H1 (cell line): ENCODE measurements at regions not wholly inside any gene's neighbourhood (a gene's known extent, or its start where the extent isn't known, plus 50 kb on each side); places are given as distances from the start of the nearest gene placed in this dataset.
A peak's percentile ranks its signal among the peaks of the same experiment; 100 is the strongest.

Experiments
- CTCF ChIA-PET: fragments of 300-600 bp; sonication (Branson Sonifier 250); formaldehyde crosslinking; loops from one replicate; lab custom pipeline; 2021; ENCODE audit not compliant: partially characterized antibody; lab: Charles Lee
- POLR2A ChIA-PET: fragments of 300-600 bp; sonication (Branson Sonifier 250); formaldehyde crosslinking; loops from one replicate; lab custom pipeline; 2021; ENCODE audit warnings: inconsistent platforms; ENCODE audit not compliant: partially characterized antibody; lab: Charles Lee
- DNase-seq, 2 experiments: peaks; one replicate each; pipeline versions ENCODE4 v3.0.0 to v3.0.0-alpha.2; 2010 to 2022; ENCODE audit warnings: low spot score in 2 of 2, low read depth in 1 of 2, mixed read lengths in 1 of 2
- FAIRE-seq: peaks from 2 replicates; lab custom pipeline; 2011; peaks lifted over from hg19 to GRCh38; lab: Jason Lieb, UNC
- H2AFZ ChIP-seq: 2 replicates; pipeline ENCODE4 v1.8.1; 2012; ENCODE audit warnings: low read length, inconsistent platforms
- H2AK5ac ChIP-seq: 2 replicates; pipeline ENCODE4 v1.6.1; 2013; ENCODE audit warnings: low read depth, low read length
- H2BK120ac ChIP-seq: replicated peaks from 2 replicates; pipeline ENCODE3; 2013; ENCODE audit warnings: low read depth, low read length, inconsistent platforms
- H2BK12ac ChIP-seq: 2 replicates; pipeline ENCODE4 v1.6.1; 2013; ENCODE audit warnings: low read depth, low read length
- H2BK15ac ChIP-seq: 2 replicates; pipeline ENCODE4 v1.6.1; 2013; ENCODE audit warnings: low read length
- H2BK20ac ChIP-seq: 2 replicates; pipeline ENCODE4 v1.6.1; 2013; ENCODE audit warnings: low read length
- H2BK5ac ChIP-seq: 2 replicates; pipeline ENCODE4 v1.6.1; 2013; ENCODE audit warnings: low read depth, low read length
- H3K14ac ChIP-seq: 2 replicates; pipeline ENCODE4 v1.6.1; 2013; ENCODE audit warnings: inconsistent platforms; ENCODE audit not compliant: insufficient read length
- H3K18ac ChIP-seq: 2 replicates; pipeline ENCODE4 v1.6.1; 2013; ENCODE audit warnings: low read length; ENCODE audit errors: extremely low read depth
- H3K23ac ChIP-seq: 2 replicates; pipeline ENCODE4 v1.6.1; 2013; ENCODE audit warnings: inconsistent platforms; ENCODE audit not compliant: insufficient read length
- H3K23me2 ChIP-seq: 2 replicates; pipeline ENCODE4 v1.6.1; 2013; ENCODE audit warnings: low read depth, low read length
- H3K27ac ChIP-seq: 2 replicates; pipeline ENCODE4 v1.6.1; 2011; ENCODE audit warnings: low read depth, low read length, inconsistent platforms
- H3K27me3 ChIP-seq, 4 experiments: replicated peaks in 1 of 4; 1 replicate in 1 of 4; 2 replicates in 3 of 4; pipeline versions ENCODE4 v1.6.1 to v1.8.1; 2011 to 2013; ENCODE audit warnings: low read length in 3 of 4, mild to moderate bottlenecking in 3 of 4, inconsistent platforms in 2 of 4, mixed read lengths in 2 of 4, moderate library complexity in 1 of 4; ENCODE audit not compliant: control insufficient read depth in 3 of 4, insufficient read depth in 3 of 4; ENCODE audit errors: extremely low read depth in 1 of 4
- H3K36me3 ChIP-seq, 4 experiments: 2 replicates each; pipeline versions ENCODE4 v1.6.1 to v1.8.1; 2011 to 2013; ENCODE audit warnings: mild to moderate bottlenecking in 4 of 4, low read length in 3 of 4, moderate library complexity in 2 of 4, control low read depth in 1 of 4, inconsistent platforms in 1 of 4; ENCODE audit not compliant: insufficient read depth in 4 of 4, control insufficient read depth in 2 of 4
- H3K4ac ChIP-seq: replicated peaks from 2 replicates; pipeline ENCODE3; 2013; ENCODE audit warnings: low read length, low read depth, mixed read lengths, inconsistent platforms; ENCODE audit not compliant: insufficient read length
- H3K4me1 ChIP-seq, 4 experiments: replicated peaks in 1 of 4; 1 replicate in 1 of 4; 2 replicates in 3 of 4; pipeline versions ENCODE4 v1.6.1 to v1.8.1; 2011 to 2013; ENCODE audit warnings: low read length in 3 of 4, inconsistent platforms in 2 of 4, mixed read lengths in 1 of 4; ENCODE audit not compliant: insufficient read depth in 4 of 4, control insufficient read depth in 3 of 4
- H3K4me2 ChIP-seq, 2 experiments: 2 replicates each; pipeline versions ENCODE4 v1.6.1 to v1.8.1; 2011 to 2013; ENCODE audit warnings: low read depth in 2 of 2, low read length in 2 of 2, control low read depth in 1 of 2, inconsistent platforms in 1 of 2, mild to moderate bottlenecking in 1 of 2; ENCODE audit not compliant: insufficient read depth in 1 of 2
- H3K4me3 ChIP-seq, 4 experiments: fragments of 200-600, 300-600 bp in 1 of 4; sonication (generic), shearing (Covaris generic), sonication (Bioruptor Twin) in 1 of 4; 2 replicates each; pipeline versions ENCODE4 v1.5.1 to v1.8.1; 2011 to 2016; ENCODE audit warnings: low read length in 4 of 4, low read depth in 3 of 4, control low read depth in 2 of 4, inconsistent platforms in 2 of 4, mild to moderate bottlenecking in 2 of 4, mixed read lengths in 1 of 4, moderate library complexity in 1 of 4; ENCODE audit not compliant: insufficient read depth in 2 of 4; ENCODE audit errors: extremely low read depth in 1 of 4
- H3K56ac ChIP-seq: replicated peaks from 2 replicates; pipeline ENCODE3; 2013; ENCODE audit warnings: low read depth, mild to moderate bottlenecking, mixed read lengths, low read length, inconsistent platforms; ENCODE audit not compliant: insufficient read length
- H3K79me1 ChIP-seq: 2 replicates; pipeline ENCODE4 v1.6.1; 2013; ENCODE audit warnings: low read depth, low read length, control low read depth
- H3K79me2 ChIP-seq, 2 experiments: 2 replicates each; pipeline versions ENCODE4 v1.6.1 to v1.8.1; 2012 to 2013; ENCODE audit warnings: low read length in 2 of 2, mild to moderate bottlenecking in 2 of 2, inconsistent platforms in 1 of 2; ENCODE audit not compliant: insufficient read depth in 2 of 2, control insufficient read depth in 1 of 2
- H3K9ac ChIP-seq, 4 experiments: replicated peaks in 1 of 4; 1 replicate in 1 of 4; 2 replicates in 3 of 4; pipeline versions ENCODE4 v1.6.1 to v1.8.1; 2011 to 2013; ENCODE audit warnings: low read depth in 3 of 4, low read length in 3 of 4, control low read depth in 2 of 4, mild to moderate bottlenecking in 2 of 4, moderate library complexity in 2 of 4, inconsistent platforms in 1 of 4; ENCODE audit errors: extremely low read depth in 1 of 4
- H3K9me3 ChIP-seq, 2 experiments: 2 replicates each; pipeline versions ENCODE4 v1.6.1 to v1.8.1; 2012 to 2013; ENCODE audit warnings: mild to moderate bottlenecking in 2 of 2, moderate library complexity in 2 of 2, control low read depth in 1 of 2, inconsistent platforms in 1 of 2, low read depth in 1 of 2, low read length in 1 of 2, mixed read lengths in 1 of 2; ENCODE audit not compliant: insufficient read depth in 2 of 2
- H4K20me1 ChIP-seq, 2 experiments: replicated peaks in 1 of 2; 2 replicates each; pipeline versions ENCODE3 to v1.8.1; 2011 to 2013; ENCODE audit warnings: inconsistent platforms in 2 of 2, low read length in 2 of 2, mild to moderate bottlenecking in 1 of 2; ENCODE audit not compliant: insufficient read depth in 2 of 2, control insufficient read depth in 1 of 2
- H4K5ac ChIP-seq: 2 replicates; pipeline ENCODE4 v1.6.1; 2013; ENCODE audit warnings: low read length, low read depth, mixed read lengths, inconsistent platforms; ENCODE audit not compliant: insufficient read length
- H4K8ac ChIP-seq: 2 replicates; pipeline ENCODE4 v1.8.0; 2013; ENCODE audit warnings: mild to moderate bottlenecking, moderate library complexity, low read length, inconsistent platforms; ENCODE audit not compliant: insufficient read depth; ENCODE audit errors: extremely low read depth
- H4K91ac ChIP-seq: replicated peaks from 2 replicates; pipeline ENCODE3; 2013; ENCODE audit warnings: low read length, mixed read lengths, inconsistent platforms; ENCODE audit not compliant: insufficient read length
- ASH2L ChIP-seq: fragments of 200-600, 300-600 bp; sonication (generic); IDR thresholded peaks from one replicate; pipeline ENCODE4 v1.7.1; 2017; ENCODE audit warnings: low read length
- GTF2F1 ChIP-seq: IDR thresholded peaks from 2 replicates; pipeline ENCODE4 v1.6.1; 2012; ENCODE audit warnings: low read depth, low read length, improper control_type of control experiment, borderline replicate concordance
- JUN ChIP-seq: IDR thresholded peaks from 2 replicates; pipeline ENCODE4 v1.6.1; 2011; ENCODE audit warnings: low read depth, mild to moderate bottlenecking, improper control_type of control experiment, low read length
- PHF8 ChIP-seq: fragments of 200-600 bp; sonication (generic); conservative IDR thresholded peaks from 2 replicates; pipeline ENCODE4 v1.7.1; 2012; ENCODE audit warnings: low read depth, mild to moderate bottlenecking, inconsistent platforms, low read length, moderate library complexity
- POLR2AphosphoS5 ChIP-seq: IDR thresholded peaks from 2 replicates; pipeline ENCODE4 v1.6.1; 2011; ENCODE audit warnings: low read depth, low read length
- RNF2 ChIP-seq: fragments of 200-900, 300-1000 bp; sonication (generic); IDR thresholded peaks from 2 replicates; pipeline ENCODE4 v1.7.1; 2016; ENCODE audit warnings: borderline replicate concordance, low read depth, mild to moderate bottlenecking, antibody characterized with exemption, low read length; ENCODE audit not compliant: poor library complexity, severe bottlenecking; ENCODE audit errors: missing control alignments
- TEAD4 ChIP-seq: IDR thresholded peaks from 2 replicates; pipeline ENCODE4 v1.6.1; 2012; ENCODE audit warnings: low read depth, low read length, inconsistent platforms, mixed read lengths
- YY1 ChIP-seq: IDR thresholded peaks from 2 replicates; pipeline ENCODE4 v1.6.1; 2011; ENCODE audit warnings: low read depth, mild to moderate bottlenecking, low read length
- WGBS, 2 experiments: shearing (Covaris generic) in 1 of 2; methylation state at CpG; one replicate each; pipeline versions ENCODE4 v1.1.6 to v1.1.7; 2013 to 2015; ENCODE audit warnings: low lambda C conversion rate in 2 of 2, mixed read lengths in 2 of 2, inconsistent platforms in 1 of 2, low coverage in 1 of 2, missing lambda C conversion rate in 1 of 2; ENCODE audit not compliant: insufficient replicate concordance in 2 of 2, insufficient coverage in 1 of 2, insufficient read length in 1 of 2; ENCODE audit errors: extremely low coverage in 1 of 2, missing lambda C conversion rate in 1 of 2; 5-methylcytosine and 5-hydroxymethylcytosine counted together
- TF ChIP-seq, protein P1 (sequence below): IDR thresholded peaks from 2 replicates; pipeline ENCODE4 v1.6.1; 2012; ENCODE audit warnings: inconsistent platforms
- TF ChIP-seq, protein P2 (sequence below): IDR thresholded peaks from 2 replicates; pipeline ENCODE4 v1.6.1; 2011; ENCODE audit warnings: low read length, improper control_type of control experiment

DNA sequence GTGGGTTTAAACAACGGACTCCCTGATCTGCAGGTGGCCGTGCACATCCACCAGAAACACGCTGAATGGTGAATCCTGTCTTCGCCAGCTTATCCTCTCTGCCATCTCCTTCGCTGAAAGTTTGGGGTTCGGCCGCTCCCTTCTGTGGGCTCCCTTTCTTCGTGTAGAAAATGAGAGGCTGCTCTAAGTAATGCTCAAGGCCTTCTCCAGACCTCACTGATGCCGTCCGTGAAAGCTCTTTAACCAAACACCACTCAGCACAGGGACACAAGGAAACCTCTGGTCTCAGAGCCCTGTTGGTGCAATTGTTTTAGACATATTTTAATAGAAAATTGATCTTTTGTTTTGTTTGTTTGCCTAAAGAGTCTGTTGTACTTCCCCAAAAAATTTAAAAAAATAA, 596.5 kb downstream of the IRX1 start:
- Histone ChIP-seq H3K23me2 (no peaks in the 10 kb centered on the region), H2BK5ac (no peak overlapping the region), H4K91ac (no peak overlapping the region), H3K4me3 (no peak overlapping the region), H3K27me3 (no peaks in the 10 kb centered on the region), H3K9ac (no peak overlapping the region), H2AK5ac (no peak overlapping the region), H4K8ac (peak overlapping the region; percentile 57; the same call in 1 of the 2 replicates), H3K4me1 (peaks cover 0 to 15% (median 6%) of the 10 kb centered on the region in 4 experiments; a peak in 4 of 7 replicates), H3K4me2 (no peak overlapping the region), H3K23ac (no peak overlapping the region), H2BK20ac (no peak overlapping the region), H2BK120ac (no peak overlapping the region), H3K79me2 (no peaks in the 10 kb centered on the region), H3K9me3 (no peaks in the 10 kb centered on the region), H3K56ac (no peak overlapping the region), H3K79me1 (no peaks in the 10 kb centered on the region), H3K27ac (no peak overlapping the region), H4K5ac (no peak overlapping the region), H2BK12ac (peak overlapping the region; percentile 40; the same call in 1 of the 2 replicates), H3K4ac (no peak overlapping the region), H3K36me3 (no peaks in the 10 kb centered on the region), H2BK15ac (no peak overlapping the region), H3K18ac (no peak overlapping the region), H2AFZ (0 out of 2 replicates have a peak overlapping the region, but pooled peaks have one; percentile 21), H4K20me1 (no peaks in the 10 kb centered on the region), H3K14ac (no peak overlapping the region)
- no peak for FAIRE-seq
- ChIA-PET POLR2A (no interaction called here), CTCF (interaction anchor here (0.6 to 0.9 kb wide), 2 partner anchors 13 to 49 kb away, joined by 3 to 4 read pairs; no protein-coding TSS in a partner anchor)
- WGBS, 2 experiments = 81% methylated on average over 10 of the region's 10 CpGs; no CpG with 5 or more reads in 1 of the 2 experiments
- no peak for DNase-seq
- TF ChIP-seq YY1 (no peak), RNF2 (no peak), JUN (no peak), ASH2L (no peak), TEAD4 (no peak), PHF8 (no peak), GTF2F1 (no peak), POLR2AphosphoS5 (no peak)
- TF ChIP-seq, protein P1, sequence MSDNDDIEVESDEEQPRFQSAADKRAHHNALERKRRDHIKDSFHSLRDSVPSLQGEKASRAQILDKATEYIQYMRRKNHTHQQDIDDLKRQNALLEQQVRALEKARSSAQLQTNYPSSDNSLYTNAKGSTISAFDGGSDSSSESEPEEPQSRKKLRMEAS = no peak
- TF ChIP-seq, protein P2, sequence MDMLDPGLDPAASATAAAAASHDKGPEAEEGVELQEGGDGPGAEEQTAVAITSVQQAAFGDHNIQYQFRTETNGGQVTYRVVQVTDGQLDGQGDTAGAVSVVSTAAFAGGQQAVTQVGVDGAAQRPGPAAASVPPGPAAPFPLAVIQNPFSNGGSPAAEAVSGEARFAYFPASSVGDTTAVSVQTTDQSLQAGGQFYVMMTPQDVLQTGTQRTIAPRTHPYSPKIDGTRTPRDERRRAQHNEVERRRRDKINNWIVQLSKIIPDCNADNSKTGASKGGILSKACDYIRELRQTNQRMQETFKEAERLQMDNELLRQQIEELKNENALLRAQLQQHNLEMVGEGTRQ = no peak
